ENCODE measurements at regions not wholly inside any gene's neighbourhood (a gene's known extent, or its start where the extent isn't known, plus 50 kb on each side); places are given as distances from the start of the nearest gene placed in this dataset.

- intact Hi-C loops (cut with DNase I): no loop called here
- DNase-seq (peak in 1 of 4 donors; percentile 2), ATAC-seq (no peak)
- Histone ChIP-seq H3K4me1 (no peaks in the 10 kb centered on the region), H3K36me3 (replicated peaks in 1 of 2; ENCODE audit: insufficient read depth in 1 of 2, low read depth in 2 of 2) (no peaks in the 10 kb centered on the region), H3K9me3 (no peaks in the 10 kb centered on the region), H3K4me3 (no peak overlapping the region), H3K27ac (no peak overlapping the region), H3K27me3 (no peaks in the 10 kb centered on the region)
- TF ChIP-seq CTCF (IDR thresholded peaks at IDR 0.05) (no peak), POLR2A (IDR thresholded peaks at IDR 0.05) (no peak)
- 67 to 74% methylated on average over 8 of the region's 8 CpGs for WGBS, 2 donors
Observed at GRCh38 chr10:71076473-71077142, 135.8 kb upstream of the UNC5B start.

- H3K27ac ChIP-seq: no peak overlapping the region
- H3K36me3 ChIP-seq (replicated peaks in 1 of 2; ENCODE audit: insufficient read depth in 1 of 2, low read depth in 2 of 2): no peaks in the 10 kb centered on the region
- H3K27me3 ChIP-seq: no peaks in the 10 kb centered on the region
- no peaks in the 10 kb centered on the region for H3K9me3 ChIP-seq
- DNase-seq (peak in 1 of 4 donors; percentile 2), ATAC-seq (no peak)
- no peak for TF ChIP-seq POLR2A (IDR thresholded peaks at IDR 0.05)
- no peak for TF ChIP-seq CTCF (IDR thresholded peaks at IDR 0.05)
- no peaks in the 10 kb centered on the region for H3K4me1 ChIP-seq
- no peak overlapping the region for H3K4me3 ChIP-seq
- intact Hi-C loops (cut with DNase I): no loop called here
- 55 to 81% methylated on average over 7 to 8 of the region's 8 CpGs for WGBS, 2 donors
Observed at GRCh38 chr10:71077143-71077581, 135.2 kb upstream of the UNC5B start.

GRCh38 chr10:71077796-71078453, 134.4 kb upstream of the UNC5B start:
- intact Hi-C loops (cut with DNase I): no loop called here
- Histone ChIP-seq H3K27me3 (no peaks in the 10 kb centered on the region), H3K27ac (no peak overlapping the region), H3K4me1 (no peaks in the 10 kb centered on the region), H3K4me3 (no peak overlapping the region), H3K9me3 (no peaks in the 10 kb centered on the region), H3K36me3 (replicated peaks in 1 of 2; ENCODE audit: insufficient read depth in 1 of 2, low read depth in 2 of 2) (no peaks in the 10 kb centered on the region)
- DNase-seq (no peak), ATAC-seq (no peak)
- WGBS, 2 donors: 80 to 94% methylated on average over 3 to 4 of the region's 4 CpGs
- TF ChIP-seq POLR2A (IDR thresholded peaks at IDR 0.05) (no peak), CTCF (IDR thresholded peaks at IDR 0.05) (no peak)

- no peak for ATAC-seq
- H3K27me3 ChIP-seq: no peaks in the 10 kb centered on the region
- TF ChIP-seq POLR2A (IDR thresholded peaks at IDR 0.05): no peak
- H3K4me3 ChIP-seq: no peak overlapping the region
- 79 to 81% methylated on average over 14 of the region's 14 CpGs for WGBS, 2 donors
- no peaks in the 10 kb centered on the region for H3K36me3 ChIP-seq (replicated peaks in 1 of 2; ENCODE audit: insufficient read depth in 1 of 2, low read depth in 2 of 2)
- intact Hi-C loops (cut with DNase I): no loop called here
- peak in 1 of 4 donors; percentile 3 for DNase-seq
- H3K9me3 ChIP-seq: no peaks in the 10 kb centered on the region
- H3K27ac ChIP-seq: no peak overlapping the region
- H3K4me1 ChIP-seq: no peaks in the 10 kb centered on the region
Observed at GRCh38 chr10:71078454-71079145, 133.8 kb upstream of the UNC5B start.

- Histone ChIP-seq H3K36me3 (replicated peaks in 1 of 2; ENCODE audit: insufficient read depth in 1 of 2, low read depth in 2 of 2) (no peaks in the 10 kb centered on the region), H3K4me3 (no peak overlapping the region), H3K9me3 (no peaks in the 10 kb centered on the region), H3K4me1 (no peaks in the 10 kb centered on the region), H3K27ac (no peak overlapping the region), H3K27me3 (no peaks in the 10 kb centered on the region)
- 71 to 73% methylated on average over 5 to 12 of the region's 12 CpGs for WGBS, 2 donors
- intact Hi-C loops (cut with DNase I): no loop called here
- no peak for TF ChIP-seq POLR2A (IDR thresholded peaks at IDR 0.05)
- TF ChIP-seq CTCF (IDR thresholded peaks at IDR 0.05): no peak
- DNase-seq (no peak), ATAC-seq (no peak)
Observed at GRCh38 chr10:71079761-71080380, 132.5 kb upstream of the UNC5B start.
